ENCODE measurements at regions not wholly inside any gene's neighbourhood (a gene's known extent, or its start where the extent isn't known, plus 50 kb on each side); places are given as distances from the start of the nearest gene placed in this dataset.

DNA sequence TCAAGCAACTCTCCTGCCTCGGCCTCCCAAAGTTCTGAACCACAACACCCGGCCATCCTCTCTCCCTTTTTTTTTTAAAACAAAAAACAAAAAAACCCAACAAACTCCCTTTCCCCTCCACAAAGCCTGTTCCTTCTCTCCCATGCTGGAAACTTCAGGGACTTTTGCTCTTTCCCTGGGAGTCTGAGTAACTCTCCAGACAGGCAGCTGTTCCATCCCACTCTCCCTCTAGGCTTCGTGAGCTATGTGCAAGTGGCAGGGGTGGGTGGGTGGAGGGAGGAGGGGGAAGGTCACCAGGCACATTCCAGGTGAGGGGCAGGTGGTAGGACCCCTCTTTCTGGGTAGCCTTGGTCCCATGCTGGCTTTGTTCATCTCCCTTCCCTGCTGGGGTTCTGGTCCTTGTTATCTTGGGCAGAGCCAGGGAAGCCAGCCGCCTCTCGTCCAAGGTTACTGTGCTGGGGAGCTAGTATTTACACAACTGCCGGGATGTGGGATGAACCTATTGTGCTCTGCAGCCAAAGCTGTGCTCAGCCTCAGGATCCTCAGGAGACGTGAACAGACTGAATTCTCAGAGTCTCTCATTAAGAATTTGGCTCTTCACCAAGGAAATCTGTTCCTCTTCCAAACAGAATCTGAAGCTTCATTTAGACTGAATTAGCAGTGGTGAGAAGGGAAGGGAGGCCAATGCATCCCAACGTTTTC lies 106.9 kb downstream of the LIPG start:
- H3K4me2 ChIP-seq (ENCODE audit: low read length) = no peak overlapping the region
- intact Hi-C loops (cut with micrococcal nuclease) = no loop called here
- H3K9me2 ChIP-seq (ENCODE audit: insufficient read depth) = no peaks in the 10 kb centered on the region
- RAD21 ChIA-PET (ENCODE audit: low non-redundant PET in 1 of 2, low total read pairs in 2 of 2, uncharacterized antibody in 2 of 2, unreplicated experiment in 2 of 2) = interaction anchor here in 1 of 2 experiments (0.7 kb wide), 1 partner anchor 184 kb away, joined by 3 read pairs; no protein-coding TSS in a partner anchor
- no peaks in the 10 kb centered on the region for H3K9me3 ChIP-seq (ENCODE audit: control insufficient read depth in 1 of 2, insufficient read depth in 1 of 2, low read depth in 1 of 2, low read length in 2 of 2)
- POLR2A ChIA-PET = no interaction called here
- H3K9ac ChIP-seq (ENCODE audit: low read length) = no peak overlapping the region
- H4K20me1 ChIP-seq (ENCODE audit: insufficient read depth) = no peaks in the 10 kb centered on the region
- no peaks in the 10 kb centered on the region for H3K4me1 ChIP-seq (ENCODE audit: control insufficient read depth in 1 of 2, insufficient read depth in 2 of 2, low read length in 2 of 2)
- DNase-seq (ENCODE audit: low read depth, low spot score) (no peak), ATAC-seq (no peak)
- CTCF ChIA-PET = no interaction called here
- BruUV-seq (replicated peaks) = no TSS peak
- H2AFZ ChIP-seq (ENCODE audit: low read depth, low read length, poor library complexity, severe bottlenecking) = no peak overlapping the region
- no peak overlapping the region for H3K27ac ChIP-seq (ENCODE audit: low read depth, low read length)
- H3K27me3 ChIP-seq (ENCODE audit: insufficient read depth, low read length) = peaks cover 65% of the 10 kb centered on the region
- H3K36me3 ChIP-seq (ENCODE audit: control insufficient read depth in 1 of 2, insufficient read depth in 2 of 2, low read length in 2 of 2) = no peaks in the 10 kb centered on the region
- H3K4me3 ChIP-seq (replicated peaks in 1 of 2; ENCODE audit: low read depth in 1 of 2, low read length in 2 of 2) = no peak overlapping the region
- no peak for TF ChIP-seq ZFX (IDR thresholded peaks at IDR 0.05)
- no peak for TF ChIP-seq TCF7L2 (IDR thresholded peaks at IDR 0.05; ENCODE audit: borderline replicate concordance, extremely low read depth, insufficient read depth, insufficient read length)
- TF ChIP-seq POLR2AphosphoS5 (IDR thresholded peaks at IDR 0.05; ENCODE audit: low read depth, low read length) = no peak
- TF ChIP-seq, protein P1, sequence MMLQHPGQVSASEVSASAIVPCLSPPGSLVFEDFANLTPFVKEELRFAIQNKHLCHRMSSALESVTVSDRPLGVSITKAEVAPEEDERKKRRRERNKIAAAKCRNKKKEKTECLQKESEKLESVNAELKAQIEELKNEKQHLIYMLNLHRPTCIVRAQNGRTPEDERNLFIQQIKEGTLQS (IDR thresholded peaks at IDR 0.05) = no peak
- no peak for TF ChIP-seq RAD21 (IDR thresholded peaks at IDR 0.05; ENCODE audit: low read depth)
- TF ChIP-seq SIN3A (IDR thresholded peaks at IDR 0.05; ENCODE audit: low read depth) = no peak
- TF ChIP-seq, protein P2, sequence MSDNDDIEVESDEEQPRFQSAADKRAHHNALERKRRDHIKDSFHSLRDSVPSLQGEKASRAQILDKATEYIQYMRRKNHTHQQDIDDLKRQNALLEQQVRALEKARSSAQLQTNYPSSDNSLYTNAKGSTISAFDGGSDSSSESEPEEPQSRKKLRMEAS (IDR thresholded peaks at IDR 0.05) = no peak
- TF ChIP-seq, protein P3, sequence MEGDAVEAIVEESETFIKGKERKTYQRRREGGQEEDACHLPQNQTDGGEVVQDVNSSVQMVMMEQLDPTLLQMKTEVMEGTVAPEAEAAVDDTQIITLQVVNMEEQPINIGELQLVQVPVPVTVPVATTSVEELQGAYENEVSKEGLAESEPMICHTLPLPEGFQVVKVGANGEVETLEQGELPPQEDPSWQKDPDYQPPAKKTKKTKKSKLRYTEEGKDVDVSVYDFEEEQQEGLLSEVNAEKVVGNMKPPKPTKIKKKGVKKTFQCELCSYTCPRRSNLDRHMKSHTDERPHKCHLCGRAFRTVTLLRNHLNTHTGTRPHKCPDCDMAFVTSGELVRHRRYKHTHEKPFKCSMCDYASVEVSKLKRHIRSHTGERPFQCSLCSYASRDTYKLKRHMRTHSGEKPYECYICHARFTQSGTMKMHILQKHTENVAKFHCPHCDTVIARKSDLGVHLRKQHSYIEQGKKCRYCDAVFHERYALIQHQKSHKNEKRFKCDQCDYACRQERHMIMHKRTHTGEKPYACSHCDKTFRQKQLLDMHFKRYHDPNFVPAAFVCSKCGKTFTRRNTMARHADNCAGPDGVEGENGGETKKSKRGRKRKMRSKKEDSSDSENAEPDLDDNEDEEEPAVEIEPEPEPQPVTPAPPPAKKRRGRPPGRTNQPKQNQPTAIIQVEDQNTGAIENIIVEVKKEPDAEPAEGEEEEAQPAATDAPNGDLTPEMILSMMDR (IDR thresholded peaks at IDR 0.05 in 2 of 3, conservative IDR thresholded peaks at IDR 0.05 in 1 of 3; ENCODE audit: borderline replicate concordance in 1 of 3, insufficient read depth in 1 of 3, low read depth in 2 of 3, low read length in 2 of 3) = no peak
- TF ChIP-seq POLR2A (IDR thresholded peaks at IDR 0.05; ENCODE audit: borderline replicate concordance, extremely low read depth, insufficient read depth, insufficient read length) = no peak
- TF ChIP-seq EZH2phosphoT487 (IDR thresholded peaks at IDR 0.05; ENCODE audit: borderline replicate concordance) = no peak
- no peak for TF ChIP-seq CEBPB (IDR thresholded peaks at IDR 0.05; ENCODE audit: low read depth)
- no peaks in the 10 kb centered on the region for H3K79me2 ChIP-seq (ENCODE audit: insufficient read depth, low read length)
